GM20000 (cell line): ENCODE measurements at regions not wholly inside any gene's neighbourhood (a gene's known extent, or its start where the extent isn't known, plus 50 kb on each side); places are given as distances from the start of the nearest gene placed in this dataset.

ENCODE experiments used
- DNase-seq: peaks from one replicate; pipeline ENCODE4 v3.0.0; 2012; ENCODE audit warnings: low spot score
- TF ChIP-seq, protein P1 (sequence below): IDR thresholded peaks from 2 replicates; pipeline ENCODE4 v1.5.1; 2012; ENCODE audit warnings: mild to moderate bottlenecking, control low read depth; ENCODE audit errors: extremely low read depth, missing control alignments

DNA sequence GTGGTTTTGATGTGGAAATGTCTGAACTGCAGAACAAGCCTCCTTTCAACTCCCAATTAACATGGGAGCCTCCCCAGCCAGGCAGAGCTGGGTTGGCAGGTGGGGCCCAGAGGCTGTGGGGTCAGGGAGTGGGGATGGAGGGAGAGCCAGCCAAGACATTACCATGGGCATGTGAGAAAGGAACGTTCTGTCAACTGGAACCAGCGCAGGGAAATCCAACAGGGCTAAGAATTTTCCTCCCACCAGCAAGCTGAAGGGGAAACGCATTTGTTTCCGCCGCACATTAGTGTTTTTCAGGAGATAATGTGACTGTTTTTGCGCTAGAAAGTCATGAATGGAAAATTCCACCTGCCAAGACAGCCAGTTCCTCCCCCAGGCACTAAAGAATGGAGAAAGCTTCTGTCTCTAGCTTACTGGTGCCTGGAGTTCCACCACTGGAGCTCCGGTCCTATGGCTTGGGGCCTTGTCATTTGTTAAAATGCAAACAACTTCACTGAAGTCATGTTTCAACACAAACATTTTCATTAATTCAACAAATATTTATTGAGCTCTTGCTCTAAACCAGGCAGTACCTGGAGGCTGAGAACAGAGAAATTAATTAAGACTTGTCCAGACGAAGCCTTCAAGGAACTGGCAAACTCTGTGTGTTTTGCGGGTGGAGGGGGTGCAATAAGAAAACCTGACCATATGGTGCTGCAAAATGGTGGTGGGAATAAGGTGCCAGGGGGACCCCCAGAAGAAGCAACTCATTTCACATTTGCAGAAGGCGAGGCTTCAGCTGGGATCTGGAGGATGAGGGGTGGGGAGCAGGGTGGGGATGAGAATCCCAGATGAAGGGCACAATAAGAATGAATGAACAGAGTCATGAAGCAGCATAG, 305.1 kb downstream of the MATN1 start:
- TF ChIP-seq, protein P1, sequence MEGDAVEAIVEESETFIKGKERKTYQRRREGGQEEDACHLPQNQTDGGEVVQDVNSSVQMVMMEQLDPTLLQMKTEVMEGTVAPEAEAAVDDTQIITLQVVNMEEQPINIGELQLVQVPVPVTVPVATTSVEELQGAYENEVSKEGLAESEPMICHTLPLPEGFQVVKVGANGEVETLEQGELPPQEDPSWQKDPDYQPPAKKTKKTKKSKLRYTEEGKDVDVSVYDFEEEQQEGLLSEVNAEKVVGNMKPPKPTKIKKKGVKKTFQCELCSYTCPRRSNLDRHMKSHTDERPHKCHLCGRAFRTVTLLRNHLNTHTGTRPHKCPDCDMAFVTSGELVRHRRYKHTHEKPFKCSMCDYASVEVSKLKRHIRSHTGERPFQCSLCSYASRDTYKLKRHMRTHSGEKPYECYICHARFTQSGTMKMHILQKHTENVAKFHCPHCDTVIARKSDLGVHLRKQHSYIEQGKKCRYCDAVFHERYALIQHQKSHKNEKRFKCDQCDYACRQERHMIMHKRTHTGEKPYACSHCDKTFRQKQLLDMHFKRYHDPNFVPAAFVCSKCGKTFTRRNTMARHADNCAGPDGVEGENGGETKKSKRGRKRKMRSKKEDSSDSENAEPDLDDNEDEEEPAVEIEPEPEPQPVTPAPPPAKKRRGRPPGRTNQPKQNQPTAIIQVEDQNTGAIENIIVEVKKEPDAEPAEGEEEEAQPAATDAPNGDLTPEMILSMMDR: no peak
- DNase-seq: no peak

DNA sequence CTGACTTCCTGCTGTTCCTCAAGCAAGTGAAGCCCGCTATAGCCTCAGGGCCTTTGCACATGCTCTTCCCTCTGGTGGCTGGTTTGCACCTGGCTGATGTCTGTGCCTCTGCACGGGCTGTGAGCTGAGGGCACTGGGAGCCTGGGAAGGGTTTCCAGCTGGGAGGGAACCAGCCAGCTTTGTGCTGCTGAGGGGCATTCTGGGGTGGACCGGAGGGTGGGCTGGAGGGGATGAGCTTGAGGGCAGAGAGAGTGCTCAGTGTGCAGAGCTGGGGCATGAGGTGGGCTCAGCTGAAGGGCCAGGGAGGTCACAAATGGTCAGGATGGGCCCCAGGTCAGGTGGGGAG, 305.7 kb downstream of the MATN1 start:
- DNase-seq: no peak
- TF ChIP-seq, protein P1: no peak

DNA sequence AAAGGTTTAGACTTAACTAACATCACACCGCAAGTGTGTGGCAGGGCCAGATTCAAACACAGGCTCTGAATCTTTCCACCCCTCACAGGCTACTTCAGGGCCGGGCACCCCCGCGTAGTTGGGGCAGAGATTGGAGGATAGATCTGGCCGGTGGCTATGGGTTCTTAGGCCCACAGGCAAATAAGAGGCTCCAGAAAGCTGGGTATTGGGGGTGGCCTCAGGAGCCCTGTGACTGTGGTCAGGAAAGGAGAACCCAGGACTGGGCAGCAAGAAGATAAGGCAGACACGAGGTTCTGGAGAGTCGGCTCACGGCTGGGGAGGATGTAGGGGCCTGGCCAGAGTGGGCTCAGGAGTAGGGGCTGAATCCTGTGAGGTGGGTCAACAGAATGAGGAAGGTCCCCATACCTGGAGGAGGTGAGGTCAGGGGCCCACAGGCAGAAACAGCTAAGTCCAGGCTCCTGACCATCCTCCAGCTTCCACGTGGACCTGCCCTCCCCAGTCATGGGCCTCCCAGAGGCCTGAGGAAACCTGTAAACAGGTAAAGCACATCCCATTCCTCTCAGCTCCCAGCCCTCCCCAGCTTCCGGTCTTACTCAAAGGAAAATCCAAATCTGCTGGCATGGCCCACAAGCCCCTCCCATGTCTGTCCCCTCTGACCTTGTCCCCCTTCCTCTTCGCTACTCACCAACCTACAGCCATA, 306.2 kb downstream of the MATN1 start:
- no peak for DNase-seq
- TF ChIP-seq, protein P1: no peak

DNA sequence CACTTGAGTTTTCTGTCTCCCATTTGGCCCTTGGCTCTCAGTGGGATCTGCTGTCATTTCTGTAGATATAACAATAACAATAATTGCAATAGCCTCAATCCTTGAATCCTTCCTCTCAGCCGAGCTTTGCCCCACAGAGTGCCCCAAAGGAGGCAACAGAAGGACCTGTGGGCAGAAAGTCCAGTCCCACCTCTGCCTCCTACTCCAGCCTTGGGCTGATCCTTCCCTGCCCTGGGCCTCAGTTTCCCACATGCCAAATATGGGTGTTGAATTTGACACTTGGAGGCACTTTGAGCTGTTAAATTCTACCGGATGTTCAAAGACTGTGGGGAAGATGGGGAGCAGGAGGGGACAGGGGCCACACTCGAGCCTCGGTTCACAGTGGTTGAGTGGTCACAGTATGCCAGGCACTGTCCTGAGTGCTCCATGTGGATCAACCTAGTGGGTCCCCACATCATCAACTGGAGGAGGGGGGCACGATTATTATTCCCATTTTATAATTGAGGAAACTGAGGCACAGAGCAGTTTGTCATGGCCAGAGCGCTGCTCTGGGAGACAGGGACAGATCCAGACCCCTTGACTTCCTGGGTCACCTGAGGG, 307.1 kb downstream of the MATN1 start:
- TF ChIP-seq, protein P1: no peak
- DNase-seq: no peak

DNA sequence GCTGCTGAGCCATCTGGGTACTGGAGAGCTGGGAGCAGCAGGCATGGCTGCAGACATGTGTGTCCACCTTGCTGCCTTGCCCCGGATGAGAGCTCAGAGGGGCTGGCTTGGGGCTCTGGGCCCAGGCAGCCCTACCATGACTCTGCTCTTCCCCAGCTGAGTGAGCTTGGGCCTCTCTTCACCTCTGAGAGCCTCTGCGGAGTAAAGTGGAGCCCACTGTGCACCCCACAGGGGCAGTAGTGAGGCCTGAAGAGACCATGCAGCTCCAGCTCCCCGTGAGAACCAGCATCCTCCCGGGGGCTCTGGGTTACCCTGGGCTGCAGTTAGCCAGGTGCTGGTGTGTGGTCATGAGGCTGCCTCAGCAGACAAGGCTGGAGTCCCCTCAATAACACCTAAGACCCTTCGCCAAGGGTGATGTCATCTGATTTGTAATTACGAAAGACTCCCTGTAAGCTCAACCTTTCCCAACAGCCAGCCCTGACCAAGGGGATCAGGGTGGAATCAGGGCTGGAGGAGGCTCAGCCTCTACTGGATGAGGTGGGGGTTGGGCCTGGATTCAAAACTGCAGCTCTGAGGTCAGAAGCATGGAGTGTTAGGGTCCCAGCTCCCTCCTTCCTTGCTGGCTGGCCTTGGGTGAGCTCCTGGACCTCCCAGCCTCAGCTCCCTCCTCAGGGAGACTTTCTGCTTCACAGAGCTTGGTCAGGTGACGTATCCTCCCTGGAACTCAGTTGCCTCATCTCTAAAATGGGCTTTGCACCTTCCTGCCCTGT, 308.0 kb downstream of the MATN1 start:
- DNase-seq: no peak
- TF ChIP-seq, protein P1: no peak

DNA sequence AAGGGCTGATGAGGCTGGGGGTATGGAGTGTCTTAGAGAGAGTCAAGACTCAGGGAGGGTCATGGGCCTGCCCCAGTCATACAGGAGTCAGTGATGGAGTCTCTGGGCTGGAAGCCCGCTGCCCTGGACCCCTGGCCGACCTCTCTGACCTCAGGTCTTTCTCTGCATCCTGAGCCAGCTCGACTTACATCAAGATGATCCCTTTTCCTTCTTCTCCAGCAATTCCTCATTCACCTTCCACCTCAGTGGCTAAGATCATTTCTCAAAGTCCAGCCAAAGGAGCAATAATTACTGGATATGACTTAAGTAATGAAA, 308.6 kb downstream of the MATN1 start:
- DNase-seq: no peak
- TF ChIP-seq, protein P1: no peak
